Left ventricle myocardium superior (tissue), 1 donor: ENCODE measurements at regions not wholly inside any gene's neighbourhood (a gene's known extent, or its start where the extent isn't known, plus 50 kb on each side); places are given as distances from the start of the nearest gene placed in this dataset.
"Not testable (repeated sequence)": the region's sequence is repeated elsewhere in the genome, so short reads cannot be mapped to it uniquely, and the experiment has no call there.

Experiments
- ATAC-seq: fragments of 200-7000 bp; cut with Tn5 transposase; one replicate; pipeline ENCODE4 v1.9.1; 2020; ENCODE audit warnings: mild to moderate bottlenecking, moderate library complexity
- DNase-seq: peaks from one replicate; pipeline ENCODE4 v3.0.0-alpha.2; 2020
- intact Hi-C: fragments of 100-400 bp; cut with micrococcal nuclease; formaldehyde crosslinking; loops from one replicate; pipeline ENCODE4 v1.11.0; 2022
- donor health status: DM: no; HTN: yes; CAD: no; lungs with severe emphysema.

DNA sequence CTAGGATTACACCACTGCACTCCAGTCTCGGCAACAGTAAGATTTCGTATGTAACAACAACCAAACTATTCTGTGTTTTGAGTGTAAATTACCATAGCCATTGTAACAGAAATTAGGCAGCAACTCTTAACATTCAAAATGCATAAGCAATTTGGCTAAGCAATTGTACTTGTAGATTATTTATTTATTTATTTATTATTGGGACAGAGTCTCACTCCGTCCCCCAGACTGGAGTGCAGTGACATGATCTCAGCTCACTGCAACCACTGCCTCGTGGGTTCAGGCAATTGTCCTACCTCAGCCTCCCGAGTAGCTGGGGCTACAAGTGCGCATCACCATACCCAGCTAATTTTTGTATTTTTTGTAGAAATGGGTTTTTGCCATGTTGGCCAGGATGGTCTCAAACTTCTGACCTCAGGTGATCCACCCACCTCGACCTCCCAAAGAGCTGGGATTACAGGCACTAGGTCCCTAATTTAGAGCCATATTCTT lies 1507.1 kb upstream of the TPTE start:
- DNase-seq, ATAC-seq, intact Hi-C loops: not testable (repeated sequence)

DNA sequence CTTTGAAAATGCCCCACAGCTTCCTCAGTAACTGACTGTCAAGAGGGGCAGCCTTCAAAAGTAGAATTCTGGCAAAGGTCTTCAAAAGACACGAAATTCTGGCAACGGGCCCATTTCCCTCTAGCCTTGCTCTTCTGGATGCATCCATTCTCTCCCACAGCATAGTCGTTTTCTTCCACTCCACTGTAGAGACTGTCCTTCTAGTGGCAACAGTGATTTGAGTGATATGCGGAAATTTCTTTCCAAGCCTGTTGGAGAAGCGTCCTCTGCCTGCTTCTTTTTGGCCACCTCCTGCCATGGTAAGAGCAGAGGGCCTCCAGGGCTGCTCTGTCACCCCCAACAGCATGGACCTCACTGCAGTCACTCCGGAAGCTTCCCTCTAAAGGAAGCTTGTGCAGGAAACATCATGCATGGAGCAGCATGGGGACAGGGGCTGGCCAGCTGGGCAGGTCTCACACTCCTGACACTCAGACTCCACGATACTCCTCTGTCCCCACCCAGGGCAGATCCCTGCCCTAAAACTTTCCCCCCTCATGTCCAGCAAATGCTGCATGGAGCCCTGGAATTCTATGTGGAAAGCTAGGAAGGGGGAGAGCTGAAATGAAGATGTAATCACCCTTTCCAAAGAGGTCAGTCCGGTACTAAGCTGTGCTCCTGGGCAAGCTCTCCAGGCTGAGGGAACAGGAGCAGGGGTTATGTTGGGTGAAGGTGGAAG lies 1505.7 kb upstream of the TPTE start:
- intact Hi-C loops, DNase-seq, ATAC-seq: not testable (repeated sequence)

DNA sequence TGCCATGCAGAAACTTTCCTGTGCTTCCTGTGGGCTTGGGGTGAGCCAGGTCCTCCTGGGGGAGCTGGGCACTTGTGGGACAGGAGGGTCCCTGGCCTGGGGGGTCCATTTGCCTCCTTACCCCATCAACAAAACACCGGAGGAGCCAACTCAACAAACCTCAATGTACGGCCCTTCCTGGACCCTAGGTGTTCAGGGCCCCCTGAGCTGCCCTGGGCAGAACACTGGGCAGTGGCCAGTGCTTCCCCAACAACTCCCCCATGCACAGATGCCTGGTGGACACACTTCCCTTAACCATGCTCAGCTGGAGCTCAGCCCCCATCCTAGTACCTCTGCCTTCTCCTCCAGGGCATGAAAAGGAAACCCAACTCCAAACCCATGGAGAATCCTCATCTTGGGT lies 1504.2 kb upstream of the TPTE start:
- intact Hi-C loops, DNase-seq, ATAC-seq: not testable (repeated sequence)

DNA sequence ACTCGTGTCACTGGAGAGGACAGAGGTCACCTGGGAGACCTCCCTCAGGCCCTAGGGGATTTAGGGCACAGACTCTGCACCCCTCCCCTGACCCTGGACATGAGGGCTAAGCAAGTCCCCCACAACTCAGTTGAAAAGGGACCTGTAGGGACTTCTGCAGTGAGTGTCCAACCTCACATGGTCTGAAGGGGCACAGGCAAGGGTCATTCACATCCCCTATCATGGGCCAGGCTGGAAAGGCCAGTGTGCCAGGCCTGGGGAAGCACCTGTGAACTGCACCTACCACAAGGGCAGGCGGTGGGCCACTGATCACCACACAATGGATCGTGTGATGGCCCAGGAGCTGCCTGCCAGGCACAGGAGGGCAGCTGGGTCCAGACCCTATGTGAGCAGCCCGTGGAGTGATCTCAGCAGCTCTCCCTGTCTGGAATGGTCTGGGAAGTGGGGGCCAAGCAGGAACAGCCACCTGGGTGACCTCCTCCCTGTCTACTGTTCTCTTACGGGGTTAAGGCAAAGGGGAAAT lies 1502.6 kb upstream of the TPTE start:
- ATAC-seq, intact Hi-C loops, DNase-seq: not testable (repeated sequence)

DNA sequence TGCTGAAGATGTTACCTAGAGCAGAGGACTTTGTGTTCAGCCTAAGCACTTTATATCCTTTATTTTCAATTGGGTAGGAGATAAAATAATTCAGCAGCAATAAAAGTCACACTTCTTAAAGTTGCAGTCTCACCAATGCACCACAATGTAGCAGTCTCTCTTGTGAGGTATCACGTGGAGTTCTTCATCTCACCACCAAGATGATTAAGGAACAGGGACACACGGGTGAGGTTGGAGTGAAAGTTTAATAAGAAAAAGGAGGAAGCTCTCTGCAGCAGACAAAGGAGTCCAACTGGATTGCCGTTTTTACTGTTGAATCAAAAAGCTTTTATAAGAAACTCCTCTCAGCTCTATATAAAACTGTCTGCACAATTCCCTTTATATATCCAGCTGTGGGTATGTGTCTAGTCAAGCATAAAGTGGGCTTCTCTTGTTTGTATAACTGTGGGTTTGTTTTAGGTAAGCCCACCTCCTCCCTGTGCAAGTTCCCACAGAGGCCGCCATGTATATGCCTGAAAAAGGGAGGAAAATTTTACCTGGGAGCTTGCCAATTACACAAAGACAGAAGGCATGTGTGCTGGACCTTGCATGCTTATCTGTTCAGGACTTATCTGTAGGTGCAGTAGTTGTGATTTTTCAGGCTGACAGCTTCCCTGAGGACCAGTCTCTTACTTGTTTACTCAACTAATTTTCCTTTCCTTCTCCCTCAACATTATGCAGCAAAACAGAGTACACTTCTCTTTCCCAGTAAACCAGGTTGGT lies 1497.2 kb upstream of the TPTE start:
- intact Hi-C loops, ATAC-seq, DNase-seq: not testable (repeated sequence)

DNA sequence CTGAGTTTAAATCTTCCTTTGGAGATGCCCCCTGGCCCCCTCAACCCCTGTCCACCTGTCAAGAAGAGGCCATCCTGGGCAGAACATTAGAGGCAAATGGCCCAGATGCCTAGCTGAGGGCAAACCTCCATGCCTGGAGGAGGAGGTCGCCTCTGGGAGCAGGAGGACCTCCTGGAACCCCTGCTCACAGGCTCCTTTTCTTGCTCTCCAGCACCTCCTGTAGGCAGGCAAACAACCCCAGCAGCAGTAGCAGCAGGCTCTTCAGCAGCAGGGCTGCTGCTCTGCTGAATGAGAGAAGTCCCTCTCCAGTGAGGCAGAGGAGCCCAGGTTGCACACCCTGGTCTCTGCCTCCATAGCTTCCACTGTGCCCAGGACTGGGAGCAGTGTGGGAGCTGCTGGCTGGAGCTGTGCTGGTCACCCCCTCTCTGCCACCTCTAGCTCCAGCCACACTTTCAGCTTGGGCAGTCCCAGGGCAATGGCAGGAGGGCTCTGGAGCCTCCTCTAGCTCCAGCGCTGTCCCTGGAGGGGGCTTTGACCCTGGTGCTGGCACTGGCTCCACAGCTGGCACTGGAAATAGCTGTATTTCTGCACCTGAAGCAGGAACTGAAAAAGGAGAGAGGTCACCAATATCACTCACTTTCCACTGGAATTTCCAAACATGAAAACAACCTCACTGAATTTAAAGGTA lies 1494.5 kb upstream of the TPTE start:
- intact Hi-C loops, ATAC-seq, DNase-seq: not testable (repeated sequence)

DNA sequence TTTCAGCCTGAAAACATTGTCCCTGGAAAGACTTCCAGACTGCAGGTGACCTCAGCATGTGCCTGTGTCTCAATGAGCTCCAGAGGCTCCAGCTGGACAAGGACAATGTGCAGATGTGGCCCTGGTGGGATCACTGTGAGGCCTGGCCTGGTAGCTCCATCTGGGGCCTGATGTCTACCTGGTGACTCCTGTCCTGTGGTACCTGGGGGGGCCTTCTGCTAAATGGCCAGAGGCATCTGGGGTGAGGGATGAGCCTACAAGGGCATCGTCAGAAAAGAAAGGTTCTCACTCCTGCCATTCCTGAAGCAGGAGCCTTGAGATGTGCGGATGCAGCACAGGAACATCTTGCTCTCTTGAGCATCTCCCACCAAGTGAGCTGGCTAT lies 1494.0 kb upstream of the TPTE start:
- ATAC-seq, DNase-seq, intact Hi-C loops: not testable (repeated sequence)

DNA sequence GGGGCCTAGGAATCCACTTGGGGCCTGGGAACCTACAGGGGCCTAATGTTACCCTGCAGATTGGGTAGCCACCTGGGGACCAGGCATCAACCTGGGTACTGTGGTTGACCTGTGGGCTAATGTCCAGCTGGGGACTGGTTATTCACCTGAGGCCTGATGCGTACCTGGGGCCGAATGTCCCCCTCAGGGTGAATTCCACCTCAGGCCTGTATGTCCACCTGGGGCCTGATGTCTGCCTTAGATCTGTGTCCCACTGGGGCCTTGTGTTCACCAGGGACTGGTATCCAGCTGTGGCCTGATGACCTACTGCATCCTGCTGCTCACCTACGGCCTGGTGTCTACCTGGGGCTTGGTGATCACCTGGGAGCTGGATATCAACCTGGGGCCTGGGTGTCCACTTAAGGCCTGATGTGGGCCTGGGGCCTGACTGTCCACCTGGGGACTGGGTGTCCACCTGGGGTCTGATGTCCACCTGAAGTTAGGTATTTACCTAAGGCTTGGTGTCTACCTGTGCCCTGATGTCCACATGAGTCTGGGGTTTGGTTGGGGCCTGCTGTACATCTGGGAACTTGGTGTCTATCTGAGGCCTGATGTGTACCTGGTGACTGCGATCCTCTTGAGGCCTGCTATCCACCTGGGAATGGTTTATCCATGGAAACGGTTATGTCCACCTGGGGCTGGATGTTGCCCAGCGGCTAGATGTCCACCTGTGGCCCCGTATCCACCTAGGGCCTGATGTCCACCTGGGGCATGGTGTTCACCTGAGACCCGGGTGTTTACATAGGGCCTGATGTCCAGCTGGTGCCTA lies 1492.6 kb upstream of the TPTE start:
- DNase-seq, intact Hi-C loops, ATAC-seq: not testable (repeated sequence)

DNA sequence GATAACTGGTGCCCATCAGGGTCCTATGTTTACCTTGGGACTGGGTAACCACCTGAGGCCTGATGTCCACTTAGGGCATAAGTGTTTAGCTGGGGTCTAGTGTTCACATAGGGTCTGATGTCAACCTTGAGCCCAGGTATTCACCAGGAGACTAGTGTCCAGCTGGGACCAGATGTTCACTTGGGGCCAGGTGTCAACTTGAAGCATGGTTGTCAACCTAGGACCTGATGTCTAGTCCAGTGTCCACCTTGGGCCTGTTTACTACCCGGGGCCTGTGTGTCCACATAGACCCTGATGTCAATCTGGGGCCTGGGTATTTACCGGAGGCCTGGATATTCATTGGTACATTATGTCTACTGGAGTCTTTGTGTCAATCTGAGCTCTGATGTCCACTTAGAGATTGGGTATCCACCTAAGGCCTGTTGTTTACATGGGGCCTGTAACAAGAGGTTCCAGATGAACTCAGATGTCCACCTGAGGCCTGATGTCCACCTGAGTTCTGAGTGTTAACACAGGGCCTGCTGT lies 1491.2 kb upstream of the TPTE start:
- DNase-seq, ATAC-seq, intact Hi-C loops: not testable (repeated sequence)

DNA sequence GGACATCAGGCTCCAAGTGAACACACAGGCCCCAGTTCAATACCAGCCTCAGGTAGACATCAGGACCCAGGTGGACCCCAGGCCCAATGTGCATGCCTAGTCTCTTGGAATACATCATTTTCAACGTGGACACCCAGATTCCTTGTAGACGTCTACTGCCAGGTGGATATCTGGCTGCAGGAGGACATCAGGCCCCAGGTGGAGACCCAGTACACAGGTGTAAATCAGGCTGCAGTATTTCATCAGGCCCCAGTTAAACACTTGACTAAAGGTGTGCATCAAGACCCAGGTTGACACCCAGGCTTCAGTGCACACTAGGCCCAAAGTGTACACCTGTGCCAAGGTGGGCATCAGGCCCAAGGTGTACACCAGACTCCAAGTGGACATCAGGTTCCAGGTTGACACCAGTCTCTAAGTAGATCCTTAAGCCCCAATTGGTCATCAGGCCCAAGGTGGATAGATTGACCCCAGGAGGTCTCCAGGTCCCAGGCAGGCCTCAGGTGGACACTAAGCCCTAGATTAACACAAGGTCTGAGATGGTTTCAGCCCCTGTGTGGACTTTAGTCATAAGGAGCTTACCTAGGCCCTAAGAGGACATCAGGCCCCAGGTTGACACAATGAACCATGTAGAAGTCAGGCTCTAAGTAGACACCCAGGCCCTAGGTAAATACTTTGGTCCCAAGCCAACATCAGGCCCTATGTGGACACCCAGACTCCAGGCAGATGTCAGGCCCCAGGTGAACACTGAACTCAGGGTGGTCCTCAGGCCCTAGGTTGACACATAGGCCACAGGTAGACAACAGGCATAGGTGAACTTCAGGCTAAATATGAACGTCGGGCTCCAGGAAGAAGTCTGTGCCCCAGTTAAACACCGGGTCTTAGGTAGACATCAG lies 1489.7 kb upstream of the TPTE start:
- ATAC-seq, intact Hi-C loops, DNase-seq: not testable (repeated sequence)

DNA sequence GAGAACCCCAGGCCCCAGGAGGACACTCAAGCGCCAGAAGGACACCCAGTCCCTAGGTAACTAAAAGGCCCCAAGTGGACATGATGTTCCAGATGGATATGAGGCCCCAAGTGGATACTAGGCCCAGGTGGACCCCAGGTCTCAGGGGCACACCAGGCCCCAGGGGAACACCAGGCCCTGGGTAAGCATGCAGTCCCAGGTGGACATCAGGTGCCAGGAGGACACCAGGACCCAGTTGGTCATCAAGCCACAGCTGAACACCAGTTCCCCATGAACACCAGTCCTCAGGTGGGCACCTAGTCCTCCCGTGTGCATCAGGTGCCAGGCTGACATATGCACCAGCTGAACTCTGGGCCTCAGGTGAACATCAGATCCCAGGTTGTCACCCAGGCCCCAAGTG lies 1488.8 kb upstream of the TPTE start:
- ATAC-seq, DNase-seq, intact Hi-C loops: not testable (repeated sequence)

DNA sequence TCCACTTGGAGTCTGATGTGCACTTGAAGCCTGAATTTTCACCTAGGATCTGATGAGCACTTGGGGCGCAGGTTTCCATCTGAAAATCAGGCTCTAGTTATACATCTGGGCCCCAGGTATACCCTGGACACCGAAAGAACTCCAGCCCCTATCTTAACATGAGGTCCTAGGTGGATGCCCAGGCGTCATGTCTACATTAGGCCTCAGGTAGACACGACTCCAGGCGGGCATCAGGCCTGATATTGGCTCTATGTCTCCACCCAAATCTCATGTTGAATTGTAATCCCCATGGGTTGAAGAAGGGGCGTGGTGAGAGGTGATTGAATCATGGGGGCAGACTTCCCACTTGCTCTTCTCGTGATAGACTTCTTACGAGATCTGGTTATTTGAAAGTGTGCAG lies 1488.1 kb upstream of the TPTE start:
- ATAC-seq, DNase-seq, intact Hi-C loops: not testable (repeated sequence)

DNA sequence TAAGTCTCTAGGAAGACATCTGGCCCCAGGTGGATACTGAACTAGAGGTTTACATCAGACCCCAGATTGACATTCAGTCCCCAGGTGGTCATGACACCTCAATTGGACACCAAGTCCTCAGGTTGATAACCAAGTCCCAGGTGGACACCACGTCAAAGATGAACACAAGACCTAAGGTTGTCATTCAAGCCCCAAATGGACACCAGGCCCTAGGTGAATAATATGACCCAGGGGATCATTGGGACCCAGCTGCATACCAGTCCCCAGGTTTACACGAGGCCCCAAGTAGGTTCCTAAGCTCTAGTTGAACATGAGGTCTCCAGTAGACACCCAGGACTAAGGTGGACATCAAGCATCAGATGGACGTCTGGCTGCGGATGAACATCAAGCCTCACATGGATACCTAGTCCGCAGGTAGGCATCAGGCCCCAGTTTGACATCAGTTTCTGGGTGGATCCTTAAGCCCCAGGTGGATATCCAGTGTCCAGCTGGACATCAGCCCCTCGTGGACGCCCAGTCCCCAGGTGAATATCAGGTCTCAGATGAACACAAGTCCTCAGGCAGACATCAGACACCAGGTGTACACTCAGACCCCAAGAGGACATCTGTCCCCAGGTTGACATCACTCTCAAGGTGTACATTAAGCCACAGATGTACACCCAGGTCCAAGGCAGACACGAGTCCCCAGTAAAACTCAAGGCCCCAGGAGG lies 1486.7 kb upstream of the TPTE start:
- intact Hi-C loops, ATAC-seq, DNase-seq: not testable (repeated sequence)

DNA sequence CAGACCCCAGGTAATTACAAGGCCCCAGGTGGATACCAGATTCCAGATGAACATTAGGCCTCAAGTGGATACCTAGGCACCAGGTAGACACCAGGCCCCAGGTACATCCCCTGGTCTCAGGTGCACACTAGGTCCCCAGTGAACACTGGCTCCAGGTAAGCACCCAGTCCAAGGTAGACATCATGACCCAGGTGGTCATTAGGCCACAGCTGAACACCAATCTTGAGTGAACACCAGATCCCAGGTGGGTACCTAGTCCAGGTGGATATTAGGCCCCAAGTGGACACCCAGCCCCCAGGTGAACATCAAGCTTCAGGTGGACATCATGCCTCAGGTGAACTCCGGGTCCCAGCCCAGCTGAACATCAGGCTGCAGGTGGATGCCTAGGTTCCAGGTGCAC lies 1486.2 kb upstream of the TPTE start:
- ATAC-seq, DNase-seq, intact Hi-C loops: not testable (repeated sequence)

DNA sequence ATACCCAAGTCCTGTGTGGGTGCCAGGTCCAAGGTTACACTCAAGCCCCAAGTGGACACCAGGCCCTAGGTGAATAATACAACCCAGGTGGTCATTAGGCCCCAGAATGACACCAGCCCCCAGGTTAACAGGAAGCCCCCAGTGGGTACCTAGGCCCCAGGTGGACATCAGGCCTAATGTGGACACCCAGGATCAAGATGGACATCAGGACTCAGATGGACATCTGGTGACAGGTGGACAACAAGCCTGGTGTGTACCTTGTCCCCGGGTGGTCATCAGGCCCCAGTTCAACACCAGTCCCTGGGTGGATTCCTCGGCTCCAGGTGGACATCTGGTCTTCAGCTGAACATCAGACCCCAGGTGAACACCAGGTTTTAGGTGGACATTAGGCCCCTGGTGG lies 1485.4 kb upstream of the TPTE start:
- DNase-seq, ATAC-seq, intact Hi-C loops: not testable (repeated sequence)

DNA sequence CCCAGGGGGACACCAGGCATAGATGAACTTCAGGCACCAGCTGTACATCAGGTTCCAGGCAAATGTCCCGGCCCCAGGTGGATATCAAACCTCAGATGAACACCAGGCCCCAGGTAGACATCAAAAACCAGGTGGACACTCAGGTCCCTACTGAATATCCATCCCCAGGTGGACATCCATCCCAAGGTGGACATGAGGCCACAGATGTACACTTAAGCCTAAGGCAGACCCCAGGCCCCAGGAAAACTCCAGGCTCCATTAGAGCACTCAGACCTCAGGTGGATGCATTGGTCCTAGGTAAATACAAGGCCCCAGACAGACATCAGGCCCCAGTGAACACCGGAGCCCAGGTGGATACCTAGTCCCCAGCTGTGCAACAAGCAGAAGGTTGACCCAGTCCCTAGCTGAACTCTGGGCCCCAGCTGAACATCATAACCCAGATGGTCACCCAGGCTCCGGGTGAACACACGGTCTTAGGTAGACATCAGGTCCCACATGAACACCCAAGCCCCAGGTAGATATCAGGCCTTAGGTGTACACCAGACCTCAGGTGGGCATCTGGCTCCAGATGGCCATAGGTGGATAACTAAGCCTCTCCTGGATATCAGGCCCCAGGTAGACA lies 1484.3 kb upstream of the TPTE start:
- intact Hi-C loops, DNase-seq, ATAC-seq: not testable (repeated sequence)
